Panc1 (cell line): ENCODE measurements at regions not wholly inside any gene's neighbourhood (a gene's known extent, or its start where the extent isn't known, plus 50 kb on each side); places are given as distances from the start of the nearest gene placed in this dataset.

ENCODE experiments used
- ATAC-seq: fragments of 200-7000 bp; cut with Tn5 transposase; 2 replicates; pipeline ENCODE4 v1.9.1; 2020; ENCODE audit warnings: mild to moderate bottlenecking, moderate library complexity
- BruUV-seq: library from RNA; stranded (reverse); fragments of 400-500 nt; replicated peaks from 2 replicates; lab custom pipeline; 2021; lab: Mats Ljungman, UMichigan
- CTCF ChIA-PET: fragments of 300-600 bp; sonication (Branson Sonifier 250); formaldehyde crosslinking; loops from one replicate; lab custom pipeline; 2022; ENCODE audit warnings: antibody characterized with exemption; lab: Charles Lee
- POLR2A ChIA-PET: fragments of 300-600 bp; sonication (Branson Sonifier 250); formaldehyde crosslinking; loops from one replicate; lab custom pipeline; 2022; ENCODE audit warnings: antibody characterized with exemption; lab: Charles Lee
- DNase-seq: peaks from one replicate; pipeline ENCODE4 v3.0.0-alpha.2; 2010; ENCODE audit warnings: low read depth, low spot score
- H3K27ac ChIP-seq: 2 replicates; pipeline ENCODE4 v1.5.1; 2011; ENCODE audit warnings: mild to moderate bottlenecking, low read length, inconsistent platforms
- H3K27me3 ChIP-seq: fragments of 200-500 bp; sonication (Bioruptor generic); 2 replicates; pipeline ENCODE4 v1.6.0; 2014; ENCODE audit warnings: low read length, inconsistent platforms; ENCODE audit not compliant: control insufficient read depth, insufficient read depth
- H3K36me3 ChIP-seq: fragments of 200-500 bp; sonication (Bioruptor generic); 2 replicates; pipeline ENCODE4 v1.5.1; 2014; ENCODE audit warnings: inconsistent platforms, mild to moderate bottlenecking, low read length, moderate library complexity; ENCODE audit not compliant: control insufficient read depth, insufficient read depth
- H3K4me1 ChIP-seq: 2 replicates; pipeline ENCODE4 v1.5.1; 2011; ENCODE audit warnings: inconsistent platforms, mild to moderate bottlenecking, low read length, moderate library complexity; ENCODE audit not compliant: control insufficient read depth, insufficient read depth
- H3K4me3 ChIP-seq, 2 experiments: 2 replicates each; pipeline ENCODE4 v1.5.1; 2011 to 2012; ENCODE audit warnings: low read depth in 2 of 2, low read length in 2 of 2, mild to moderate bottlenecking in 2 of 2, inconsistent platforms in 1 of 2, moderate library complexity in 1 of 2
- H3K9me3 ChIP-seq: fragments of 200-500 bp; sonication (Bioruptor generic); 2 replicates; pipeline ENCODE4 v1.5.1; 2014; ENCODE audit warnings: low read depth, mild to moderate bottlenecking, inconsistent platforms, low read length, moderate library complexity; ENCODE audit not compliant: control insufficient read depth, insufficient read depth
- CTCF ChIP-seq: fragments of 450-650 bp; IDR thresholded peaks from 2 replicates; pipeline ENCODE4 v1.5.1; 2017; ENCODE audit warnings: mild to moderate bottlenecking
- POLR2AphosphoS5 ChIP-seq: IDR thresholded peaks from 2 replicates; pipeline ENCODE4 v1.6.1; 2012; ENCODE audit warnings: mild to moderate bottlenecking, low read depth, low read length, moderate library complexity
- REST ChIP-seq, 2 experiments: IDR thresholded peaks; 2 replicates each; pipeline ENCODE4 v1.6.1; 2011 to 2012; ENCODE audit warnings: low read depth in 2 of 2, control low read depth in 1 of 2, low read length in 1 of 2, mild to moderate bottlenecking in 1 of 2, moderate library complexity in 1 of 2; ENCODE audit not compliant: insufficient read depth in 1 of 2
- SIN3A ChIP-seq: IDR thresholded peaks from 2 replicates; pipeline ENCODE4 v1.6.1; 2012; ENCODE audit warnings: low read depth, mild to moderate bottlenecking, low read length, moderate library complexity, borderline replicate concordance; ENCODE audit not compliant: insufficient read depth
- TCF7L2 ChIP-seq: IDR thresholded peaks from 2 replicates; pipeline ENCODE4 v1.6.1; 2011; ENCODE audit warnings: mild to moderate bottlenecking, low read depth, low read length, inconsistent platforms
- in situ Hi-C: cut with HindIII; loops from 2 replicates; pipeline ENCODE4 v1.10.0; 2016; ENCODE audit warnings: low sequenced_read_pairs, low pct_unique_long_range_greater_than_20kb
- intact Hi-C: fragments of 100-400 bp; cut with micrococcal nuclease; formaldehyde crosslinking; loops from one replicate; pipeline ENCODE4 v1.10.0; 2022; ENCODE audit not compliant: unreplicated experiment

GRCh38 chrX:20461002-20461401 is 194.3 kb upstream of the RPS6KA3 start:
- BruUV-seq = no TSS peak
- Histone ChIP-seq H3K9me3 (no peaks in the 10 kb centered on the region), H3K27me3 (no peaks in the 10 kb centered on the region), H3K36me3 (no peaks in the 10 kb centered on the region), H3K27ac (no peak overlapping the region), H3K4me3 (no peak overlapping the region), H3K4me1 (no peaks in the 10 kb centered on the region)
- ATAC-seq = no peak
- TF ChIP-seq REST (IDR thresholded peaks at IDR 0.05; ENCODE audit: insufficient read depth in 1 of 2, low read depth in 2 of 2, low read length in 1 of 2) = no peak
- TF ChIP-seq POLR2AphosphoS5 = no peak
- TF ChIP-seq CTCF = no peak
- no peak for TF ChIP-seq SIN3A
- TF ChIP-seq TCF7L2 = no peak
- intact Hi-C loops = no loop called here
- ChIA-PET CTCF (no interaction called here), POLR2A (no interaction called here)
- in situ Hi-C loops = no loop called here
- no peak for DNase-seq

GRCh38 chrX:20459410-20460350 is 193.0 kb upstream of the RPS6KA3 start:
- BruUV-seq = no TSS peak
- Histone ChIP-seq H3K4me3 (no peak overlapping the region), H3K9me3 (no peaks in the 10 kb centered on the region), H3K4me1 (no peaks in the 10 kb centered on the region), H3K36me3 (no peaks in the 10 kb centered on the region), H3K27ac (no peak overlapping the region), H3K27me3 (no peaks in the 10 kb centered on the region)
- POLR2A ChIA-PET = no interaction called here
- in situ Hi-C loops (no loop called here), intact Hi-C loops (no loop called here)
- DNase-seq = no peak
- no peak for TF ChIP-seq TCF7L2
- CTCF ChIA-PET = no interaction called here
- no peak for ATAC-seq

- TF ChIP-seq TCF7L2 (no peak), CTCF (no peak), REST (IDR thresholded peaks at IDR 0.05; ENCODE audit: insufficient read depth in 1 of 2, low read depth in 2 of 2, low read length in 1 of 2) (no peak), SIN3A (no peak), POLR2AphosphoS5 (no peak)
- intact Hi-C loops = no loop called here
- DNase-seq = no peak
- Histone ChIP-seq H3K4me3 (no peak overlapping the region), H3K36me3 (no peaks in the 10 kb centered on the region), H3K27me3 (no peaks in the 10 kb centered on the region), H3K9me3 (no peaks in the 10 kb centered on the region), H3K4me1 (no peaks in the 10 kb centered on the region), H3K27ac (no peak overlapping the region)
- no TSS peak for BruUV-seq
- POLR2A ChIA-PET = interaction anchor here (0.6 kb wide), 1 partner anchor 1245 kb away, joined by 3 read pairs; no protein-coding TSS in a partner anchor
- CTCF ChIA-PET = no interaction called here
- in situ Hi-C loops = no loop called here
- no peak for ATAC-seq
Observed at GRCh38 chrX:20456971-20457370, 190.3 kb upstream of the RPS6KA3 start.
